Small intestine (tissue), 7 donors: ENCODE measurements at regions not wholly inside any gene's neighbourhood (a gene's known extent, or its start where the extent isn't known, plus 50 kb on each side); places are given as distances from the start of the nearest gene placed in this dataset.
"Not testable (repeated sequence)": the region's sequence is repeated elsewhere in the genome, so short reads cannot be mapped to it uniquely, and the experiment has no call there.

Experiments used
- DNase-seq, 2 donors: peaks; one replicate each; pipeline versions ENCODE4 v3.0.0 to v3.0.0-alpha.2; 2013
- FAIRE-seq: peaks from 2 replicates; lab custom pipeline; 2012; peaks lifted over from hg19 to GRCh38; lab: Jason Lieb, UNC
- H3K27ac ChIP-seq, 3 donors: one replicate each; pipeline ENCODE4 v1.5.1; 2013; ENCODE audit warnings: low read length in 2 of 3, mild to moderate bottlenecking in 2 of 3, control low read depth in 1 of 3, inconsistent platforms in 1 of 3, low read depth in 1 of 3, moderate library complexity in 1 of 3
- H3K27me3 ChIP-seq, 3 donors: one replicate each; pipeline ENCODE4 v1.6.1; 2013; ENCODE audit warnings: low read length in 3 of 3, inconsistent platforms in 1 of 3; ENCODE audit not compliant: control insufficient read depth in 3 of 3, insufficient read depth in 3 of 3
- H3K36me3 ChIP-seq, 3 donors: one replicate each; pipeline ENCODE4 v1.6.1; 2013; ENCODE audit warnings: low read length in 3 of 3, inconsistent platforms in 1 of 3, low read depth in 1 of 3, mild to moderate bottlenecking in 1 of 3, moderate library complexity in 1 of 3; ENCODE audit not compliant: control insufficient read depth in 3 of 3, insufficient read depth in 2 of 3
- H3K4me1 ChIP-seq, 3 donors: one replicate each; pipeline ENCODE4 v1.6.1; 2013; ENCODE audit warnings: low read length in 2 of 3, inconsistent platforms in 1 of 3, low read depth in 1 of 3, mild to moderate bottlenecking in 1 of 3, moderate library complexity in 1 of 3; ENCODE audit not compliant: control insufficient read depth in 3 of 3, insufficient read depth in 2 of 3
- H3K4me3 ChIP-seq, 3 donors: one replicate each; pipeline ENCODE4 v1.5.1; 2013; ENCODE audit warnings: low read length in 3 of 3, control low read depth in 1 of 3, inconsistent platforms in 1 of 3, low read depth in 1 of 3, mild to moderate bottlenecking in 1 of 3, moderate library complexity in 1 of 3
- H3K9me3 ChIP-seq, 2 donors: one replicate each; pipeline ENCODE4 v1.6.1; 2013; ENCODE audit warnings: low read depth in 1 of 2, low read length in 1 of 2; ENCODE audit not compliant: control insufficient read depth in 2 of 2, insufficient read depth in 1 of 2
- WGBS, 3 donors: extraction: QIAGEN DNeasy Blood & Tissue Kit; methylation state at CpG; one replicate each; pipeline ENCODE4 v1.1.7; 2013; 5-methylcytosine and 5-hydroxymethylcytosine counted together
- donor health status: healthy with polysubstance abuse.
- donor health status: control.
- donor health status: control.
- donor health status: Bipolar disorder and iron deficiency.
- donor health status: healthy.

DNA sequence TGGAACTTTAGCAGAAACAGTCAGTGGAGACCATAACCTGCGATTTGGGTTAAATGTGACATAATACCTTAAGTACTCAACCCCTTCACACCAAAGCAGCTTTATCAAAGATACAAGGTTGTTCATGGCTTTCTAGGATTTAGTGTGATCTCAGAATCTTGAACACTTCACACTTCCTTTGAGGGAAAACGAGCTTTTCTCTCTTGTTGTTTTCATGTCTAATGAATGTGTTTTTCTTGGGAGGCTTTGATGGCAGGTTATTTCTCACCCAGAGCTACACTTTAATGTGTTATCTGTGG lies 437.0 kb downstream of the TMEM232 start:
- Histone ChIP-seq H3K4me1 (no peaks in the 10 kb centered on the region), H3K9me3 (peaks cover 0 to 11% of the 10 kb centered on the region in 2 donors), H3K27me3 (no peaks in the 10 kb centered on the region), H3K4me3 (no peak overlapping the region), H3K36me3 (no peaks in the 10 kb centered on the region), H3K27ac (no peak overlapping the region)
- 31 to 33% (median 32%) methylated on average over 2 of the region's 2 CpGs for WGBS, 3 donors
- FAIRE-seq, result no peak
- no peak for DNase-seq

- 59 to 69% (median 63%) methylated on average over 1 of the region's 1 CpG for WGBS, 3 donors
- Histone ChIP-seq H3K4me3 (no peak overlapping the region), H3K36me3 (no peaks in the 10 kb centered on the region), H3K9me3 (peaks cover 0 to 7% of the 10 kb centered on the region in 2 donors), H3K27me3 (no peaks in the 10 kb centered on the region), H3K4me1 (no peaks in the 10 kb centered on the region), H3K27ac (no peak overlapping the region)
- no peak for FAIRE-seq
- DNase-seq, result no peak
These were observed 435.9 kb downstream of the TMEM232 start for GRCh38 chr5:110290542-110290941.

- DNase-seq (no peak), FAIRE-seq (no peak)
- Histone ChIP-seq H3K27me3 (no peaks in the 10 kb centered on the region), H3K36me3 (no peaks in the 10 kb centered on the region), H3K4me1 (no peaks in the 10 kb centered on the region), H3K4me3 (no peak overlapping the region), H3K9me3 (no peaks in the 10 kb centered on the region), H3K27ac (no peak overlapping the region)
- WGBS, 3 donors, result 86 to 97% (median 92%) methylated on average over 3 of the region's 3 CpGs
These were observed 432.2 kb downstream of the TMEM232 start for GRCh38 chr5:110294281-110294680.

DNA sequence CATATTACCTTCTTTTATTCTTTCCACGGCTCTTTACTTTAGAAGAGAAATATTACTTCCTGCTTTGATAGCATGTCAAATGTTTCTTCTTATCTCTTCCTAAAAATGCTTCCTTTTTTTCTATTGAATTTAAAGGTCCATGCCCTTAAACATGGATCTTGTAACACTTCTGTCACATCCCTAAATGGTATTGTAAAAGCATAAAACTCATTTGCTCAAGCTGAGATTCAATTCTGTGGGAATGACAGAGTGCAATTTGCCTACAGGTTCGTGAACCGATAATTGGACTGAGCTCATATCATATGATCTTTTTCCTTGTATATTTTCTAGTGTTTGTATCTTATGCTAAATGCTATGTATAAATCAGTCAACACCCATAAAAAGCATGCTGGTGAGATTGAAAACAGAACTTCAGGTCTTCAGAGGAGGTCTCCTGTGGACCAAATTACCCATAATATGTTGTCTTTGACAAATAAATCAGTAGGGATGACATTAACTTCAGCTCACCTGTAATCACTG lies 429.3 kb downstream of the TMEM232 start:
- no peaks in the 10 kb centered on the region for H3K36me3 ChIP-seq
- 16 to 40% (median 17%) methylated on average over 3 of the region's 3 CpGs for WGBS, 3 donors
- no peaks in the 10 kb centered on the region for H3K9me3 ChIP-seq
- FAIRE-seq (no peak), DNase-seq (peak in 1 of 2 donors; percentile 5)
- no peaks in the 10 kb centered on the region for H3K4me1 ChIP-seq
- no peak overlapping the region for H3K27ac ChIP-seq
- no peak overlapping the region for H3K4me3 ChIP-seq
- H3K27me3 ChIP-seq, result no peaks in the 10 kb centered on the region

GRCh38 chr5:110304176-110304575 lies 422.3 kb downstream of the TMEM232 start:
- no peak for DNase-seq
- Histone ChIP-seq H3K27ac (no peak overlapping the region), H3K9me3 (peaks cover 0 to 20% of the 10 kb centered on the region in 2 donors), H3K4me1 (no peaks in the 10 kb centered on the region), H3K4me3 (no peak overlapping the region), H3K27me3 (no peaks in the 10 kb centered on the region), H3K36me3 (no peaks in the 10 kb centered on the region)
- 61 to 77% (median 76%) methylated on average over 1 of the region's 1 CpG for WGBS, 3 donors
- FAIRE-seq, result no peak

DNA sequence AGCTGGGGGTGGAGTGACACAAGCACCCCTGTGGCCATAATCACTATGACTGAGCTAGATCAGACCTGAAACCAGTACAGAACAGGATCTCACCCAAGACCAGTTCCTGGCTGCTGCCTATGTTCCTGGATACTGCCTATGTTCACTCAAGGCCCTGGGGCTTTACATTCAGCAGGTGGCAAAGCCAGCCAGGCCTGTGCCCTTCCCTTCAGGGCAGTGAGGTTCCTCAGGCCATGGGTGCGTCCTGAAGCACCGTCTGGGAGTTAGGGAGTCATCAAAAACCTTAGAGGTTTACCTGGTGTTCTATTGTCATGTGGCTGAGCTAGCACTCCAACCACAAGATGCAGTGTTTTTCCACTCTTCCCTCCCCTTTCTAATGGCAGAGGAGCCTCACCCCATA lies 419.8 kb downstream of the TMEM232 start:
- Histone ChIP-seq H3K9me3 (peaks cover 0 to 29% of the 10 kb centered on the region in 2 donors), H3K27ac (no peak overlapping the region), H3K4me1 (no peaks in the 10 kb centered on the region), H3K27me3 (no peaks in the 10 kb centered on the region), H3K4me3 (no peak overlapping the region), H3K36me3 (no peaks in the 10 kb centered on the region)
- FAIRE-seq (no peak), DNase-seq (no peak)
- 87 to 95% (median 91%) methylated on average over 2 of the region's 2 CpGs for WGBS, 3 donors

GRCh38 chr5:110309222-110309621 lies 417.2 kb downstream of the TMEM232 start:
- H3K4me1 ChIP-seq, result no peaks in the 10 kb centered on the region
- 86 to 95% (median 90%) methylated on average over 1 of the region's 1 CpG for WGBS, 3 donors
- FAIRE-seq (no peak), DNase-seq (no peak)
- peaks cover 0 to 29% of the 10 kb centered on the region in 2 donors for H3K9me3 ChIP-seq
- no peaks in the 10 kb centered on the region for H3K27me3 ChIP-seq
- no peaks in the 10 kb centered on the region for H3K36me3 ChIP-seq
- no peak overlapping the region for H3K27ac ChIP-seq
- H3K4me3 ChIP-seq, result no peak overlapping the region

DNA sequence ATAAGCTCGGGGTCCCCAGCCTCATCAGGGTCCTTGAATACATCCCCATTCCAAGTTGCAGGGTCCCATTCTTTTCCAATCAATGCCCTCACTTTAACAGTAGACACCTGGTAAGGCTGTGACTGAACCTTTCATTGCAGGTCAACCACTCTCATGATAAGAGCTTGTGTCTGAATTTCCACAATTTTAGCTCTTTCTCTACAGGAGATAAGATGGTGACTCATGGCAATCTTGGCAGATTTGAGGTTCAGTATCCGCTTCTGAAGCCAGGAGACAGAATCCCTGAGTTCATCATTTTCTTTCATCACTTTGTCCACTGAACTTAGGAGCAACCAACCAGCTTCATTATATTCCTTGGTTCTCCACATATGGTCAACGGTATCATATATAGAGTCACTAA lies 409.9 kb downstream of the TMEM232 start:
- not testable (repeated sequence) for FAIRE-seq

DNA sequence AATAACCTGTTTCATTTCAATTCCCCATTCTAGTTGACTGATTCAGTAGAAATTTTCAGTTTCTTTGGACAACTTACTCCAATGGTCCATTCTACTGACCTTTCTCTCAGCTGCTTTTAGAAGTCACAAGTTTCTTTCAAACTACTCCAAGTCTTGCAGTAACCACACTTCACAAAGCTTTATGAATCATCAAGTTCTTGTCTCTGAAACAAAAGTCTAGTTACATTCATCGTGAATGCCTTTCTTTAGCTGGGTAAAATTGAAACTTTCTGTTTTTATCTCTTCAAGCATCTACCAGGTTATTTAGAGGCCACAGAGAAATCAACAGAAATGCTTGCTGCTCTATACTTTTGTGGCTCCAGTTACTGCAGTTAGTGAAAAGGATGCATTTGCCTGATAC lies 405.4 kb downstream of the TMEM232 start:
- H3K9me3 ChIP-seq, result no peaks in the 10 kb centered on the region
- H3K4me1 ChIP-seq, result no peaks in the 10 kb centered on the region
- FAIRE-seq (no peak), DNase-seq (no peak)
- no peak overlapping the region for H3K27ac ChIP-seq
- no peak overlapping the region for H3K4me3 ChIP-seq
- WGBS, 3 donors, result 61 to 83% (median 74%) methylated on average over 1 of the region's 1 CpG
- H3K36me3 ChIP-seq, result no peaks in the 10 kb centered on the region
- no peaks in the 10 kb centered on the region for H3K27me3 ChIP-seq

More for the DNA sequence above, 409.9 kb downstream of the TMEM232 start:
- H3K4me1 ChIP-seq, H3K4me3 ChIP-seq, H3K27me3 ChIP-seq, H3K9me3 ChIP-seq, DNase-seq, H3K27ac ChIP-seq, H3K36me3 ChIP-seq: not testable (repeated sequence)
- 49 to 56% (median 55%) methylated on average over 3 of the region's 3 CpGs for WGBS, 3 donors
